Activated naive CD4-positive, alpha-beta T cell treated with anti-CD3 and anti-CD28 coated beads, Interleukin-2, amount 50 U/mL, for 72 hours (primary cell): ENCODE measurements at regions not wholly inside any gene's neighbourhood (a gene's known extent, or its start where the extent isn't known, plus 50 kb on each side); places are given as distances from the start of the nearest gene placed in this dataset.
"Not testable (repeated sequence)": the region's sequence is repeated elsewhere in the genome, so short reads cannot be mapped to it uniquely, and the experiment has no call there.

Experiments
- ATAC-seq, 2 donors: fragments of 150-1000 bp; cut with Tn5 transposase; 2 replicates each; pipeline ENCODE4 v1.10.0; 2021; ENCODE audit warnings: mild to moderate bottlenecking in 2 of 2, moderate library complexity in 2 of 2
- DNase-seq, 2 donors: peaks; one replicate each; pipeline ENCODE4 v3.0.0; 2021 to 2022; ENCODE audit warnings: low spot score in 2 of 2
- H3K27ac Mint-ChIP-seq, 2 donors: one replicate each; pipeline ENCODE4 v1.8.0; 2022; ENCODE audit warnings: mild to moderate bottlenecking in 2 of 2, mixed read lengths in 2 of 2
- H3K36me3 Mint-ChIP-seq, 2 donors: one replicate each; pipeline ENCODE4 v1.8.0; 2022; ENCODE audit warnings: mixed read lengths in 2 of 2
- H3K9me3 Mint-ChIP-seq, 2 donors: one replicate each; pipeline ENCODE4 v1.8.0; 2022; ENCODE audit warnings: mixed read lengths in 2 of 2

DNA sequence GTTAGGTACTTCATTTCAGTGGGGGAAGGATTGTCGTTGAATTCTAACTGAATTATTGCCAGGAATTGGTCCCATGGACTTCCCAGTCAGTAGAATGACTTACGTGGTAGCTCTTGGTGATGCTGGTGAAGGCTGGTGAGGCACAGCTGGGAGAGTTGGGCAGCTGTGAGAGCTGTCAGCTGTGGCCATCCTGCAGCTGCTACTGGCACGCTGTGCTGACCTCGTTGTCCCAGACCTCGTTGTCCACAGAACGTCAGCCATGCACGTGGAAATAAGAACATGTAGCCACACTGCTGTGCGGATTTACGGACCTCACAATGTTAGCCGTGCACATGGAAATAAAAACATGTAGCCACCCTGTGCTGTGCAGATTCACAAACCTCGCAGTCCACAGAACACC, 102.3 kb downstream of the NPIPB11 start:
- Mint-ChIP-seq H3K27ac (no peak overlapping the region), H3K9me3 (no peaks in the 10 kb centered on the region), H3K36me3 (peaks cover 0 to 5% of the 10 kb centered on the region in 2 donors)
- ATAC-seq (no peak), DNase-seq (no peak)

DNA sequence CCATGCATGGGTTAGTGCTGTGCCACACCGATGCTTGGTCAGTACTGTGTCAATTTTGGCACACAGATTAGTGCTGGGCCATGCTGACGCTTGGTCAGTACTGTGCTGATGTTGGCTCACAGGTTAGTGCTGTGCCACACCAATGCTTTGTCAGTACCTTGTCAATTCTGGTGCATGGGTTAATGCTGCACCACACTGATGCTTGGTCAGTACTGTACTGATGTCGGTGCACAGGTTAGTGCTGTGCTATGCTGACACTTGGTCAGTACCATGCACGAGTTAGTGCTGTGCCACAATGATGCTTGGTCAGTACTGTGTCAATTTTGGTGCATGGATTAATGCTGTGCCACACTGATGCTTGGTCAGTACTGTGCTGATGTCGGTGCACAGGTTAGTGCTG, 103.0 kb downstream of the NPIPB11 start:
- no peak for ATAC-seq
- H3K9me3 Mint-ChIP-seq = no peaks in the 10 kb centered on the region
- no peak overlapping the region for H3K27ac Mint-ChIP-seq
- H3K36me3 Mint-ChIP-seq = peaks cover 0 to 5% of the 10 kb centered on the region in 2 donors
- DNase-seq = no peak

DNA sequence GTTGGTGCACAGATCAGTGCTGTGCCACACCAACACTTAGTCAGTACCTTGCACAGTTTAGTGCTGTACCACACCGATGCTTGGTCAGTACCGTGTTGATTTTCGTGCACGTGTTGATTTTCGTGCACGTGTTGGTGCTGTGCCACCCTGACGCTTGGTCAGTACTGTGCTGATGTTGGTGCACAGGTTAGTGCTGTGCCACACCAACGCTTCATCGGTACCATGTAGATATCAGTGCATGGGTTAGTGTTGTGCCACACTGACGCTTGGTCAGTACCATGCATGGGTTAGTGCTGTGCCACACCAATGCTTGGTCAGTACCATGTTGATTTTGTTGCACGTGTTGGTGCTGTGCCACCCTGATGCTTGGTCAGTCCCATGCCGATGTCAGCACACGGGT, 103.5 kb downstream of the NPIPB11 start:
- Mint-ChIP-seq H3K27ac (no peak overlapping the region), H3K9me3 (peaks cover 0 to under 1% of the 10 kb centered on the region in 2 donors), H3K36me3 (peaks cover 0 to 5% of the 10 kb centered on the region in 2 donors)
- DNase-seq = no peak
- ATAC-seq = no peak

DNA sequence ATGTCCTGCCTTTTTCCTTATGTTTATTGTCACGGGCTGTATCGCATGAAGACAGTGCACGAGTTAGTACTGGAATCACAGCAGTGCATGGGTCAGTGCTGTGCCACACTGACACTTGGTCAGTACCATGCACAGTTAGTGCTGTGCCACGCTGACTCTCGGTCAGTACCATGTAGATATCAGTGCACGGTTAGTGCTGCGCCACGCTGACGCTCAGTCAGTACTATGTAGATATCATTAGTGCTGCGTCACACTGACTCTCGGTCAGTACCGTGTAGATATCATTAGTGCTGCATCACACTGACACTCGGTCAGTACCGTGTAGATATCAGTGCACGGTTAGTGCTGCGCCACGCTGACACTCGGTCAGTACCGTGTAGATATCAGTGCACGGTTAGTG, 104.1 kb downstream of the NPIPB11 start:
- H3K36me3 Mint-ChIP-seq, H3K27ac Mint-ChIP-seq: not testable (repeated sequence)

DNA sequence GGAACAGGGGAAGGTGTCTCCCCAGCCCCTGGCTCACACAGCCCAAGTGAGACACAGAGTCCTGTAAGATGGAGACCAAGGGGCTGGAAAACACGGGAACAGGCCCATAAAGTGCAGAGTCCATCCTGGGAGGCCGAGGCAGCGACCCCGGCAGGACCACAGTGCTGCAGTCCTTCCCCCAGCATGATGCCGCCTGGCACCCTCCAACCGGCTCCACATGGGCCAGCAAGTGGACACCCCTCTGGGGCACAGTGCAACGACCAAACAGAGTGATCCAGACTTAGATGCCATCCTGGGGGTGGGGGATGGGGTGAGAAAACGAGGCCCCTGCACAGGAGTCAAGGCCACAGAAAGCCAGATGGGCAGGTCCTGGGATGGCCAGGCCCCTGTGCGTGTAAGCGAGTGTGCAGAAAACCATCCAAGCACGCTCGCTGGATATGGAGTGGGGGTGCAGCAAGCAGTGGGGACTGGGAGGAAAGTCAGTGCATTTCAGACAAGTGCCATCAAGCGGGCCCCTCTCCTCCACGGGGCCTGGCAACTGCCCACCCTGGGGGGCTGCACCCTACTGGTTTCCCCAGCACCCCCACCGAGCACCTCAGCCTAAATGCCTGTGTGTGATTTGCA, 104.7 kb downstream of the NPIPB11 start:
- not testable (repeated sequence) for ATAC-seq, H3K9me3 Mint-ChIP-seq, DNase-seq, H3K36me3 Mint-ChIP-seq, H3K27ac Mint-ChIP-seq

More for the DNA sequence above, 104.1 kb downstream of the NPIPB11 start:
- H3K9me3 Mint-ChIP-seq, ATAC-seq, DNase-seq: not testable (repeated sequence)

DNA sequence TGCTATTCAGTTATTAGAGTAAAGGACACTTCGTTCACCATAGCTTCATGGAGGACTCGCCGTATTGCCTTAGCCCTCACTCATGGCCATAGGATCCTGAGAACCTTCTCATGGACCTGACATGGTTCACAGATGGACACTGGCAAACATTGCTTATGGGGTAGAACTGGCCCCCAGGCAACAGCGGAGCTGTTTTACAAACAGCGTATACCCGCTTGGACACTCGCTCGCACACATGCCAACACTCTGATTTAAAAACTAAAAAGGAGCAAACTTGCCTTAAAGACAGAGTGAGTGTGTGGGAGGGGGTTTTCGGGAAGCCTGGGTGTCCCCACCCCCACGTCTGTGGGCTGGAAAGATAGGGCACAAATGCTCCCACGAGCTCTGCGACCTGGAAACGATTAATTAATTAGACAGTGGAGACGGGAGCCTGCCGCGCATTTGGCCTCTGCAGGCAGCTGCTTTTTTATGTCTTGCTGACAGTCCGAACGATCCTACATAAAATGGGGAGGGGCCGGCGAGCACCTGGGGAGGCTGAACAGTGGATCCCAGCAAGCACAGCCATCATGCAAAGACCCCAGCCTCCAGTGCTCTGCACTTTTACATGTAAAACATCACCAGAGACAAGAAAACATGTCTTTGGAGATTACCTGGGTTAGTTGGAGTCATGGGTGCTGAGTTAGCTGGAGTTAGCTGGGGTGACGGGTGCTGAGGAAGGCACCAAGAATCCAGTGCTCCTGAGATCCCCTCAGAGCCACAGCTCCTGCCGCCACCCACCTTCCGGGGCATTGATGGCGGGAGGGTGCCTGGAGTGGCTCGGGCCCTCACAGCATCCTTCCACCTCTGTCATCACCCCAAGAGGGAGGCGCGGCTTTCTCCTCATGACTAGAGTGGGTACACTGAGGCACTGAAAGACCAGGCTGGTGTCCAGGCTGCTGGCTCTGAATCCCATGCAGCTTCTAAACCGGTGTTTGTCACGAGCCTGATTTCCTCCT, 105.7 kb downstream of the NPIPB11 start:
- H3K9me3 Mint-ChIP-seq, ATAC-seq, H3K27ac Mint-ChIP-seq, H3K36me3 Mint-ChIP-seq, DNase-seq: not testable (repeated sequence)

DNA sequence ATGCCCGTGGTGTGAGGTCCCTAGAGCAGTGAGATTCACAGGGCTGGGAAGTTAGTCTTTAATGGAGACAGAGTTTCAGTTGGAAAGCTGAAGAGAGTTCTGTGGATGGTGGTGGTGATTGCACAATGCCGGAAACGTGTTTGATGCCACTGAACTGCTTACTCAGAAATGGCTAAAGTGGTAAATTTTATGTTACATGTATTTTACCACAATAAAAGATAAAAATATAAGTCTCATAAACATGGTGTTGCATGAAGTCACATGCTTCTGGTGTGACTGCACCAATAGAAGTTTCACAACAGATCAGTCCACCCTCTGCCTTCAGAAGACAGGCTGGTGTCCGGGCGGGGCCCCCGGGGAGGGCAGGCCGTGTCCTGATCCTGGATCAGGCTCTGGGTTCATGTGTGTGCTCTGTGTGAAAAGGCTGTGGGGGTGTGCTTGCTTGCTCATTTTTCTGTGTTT, 106.5 kb downstream of the NPIPB11 start:
- H3K36me3 Mint-ChIP-seq, H3K9me3 Mint-ChIP-seq: not testable (repeated sequence)
- peak; percentile 41 to 47 for ATAC-seq

DNA sequence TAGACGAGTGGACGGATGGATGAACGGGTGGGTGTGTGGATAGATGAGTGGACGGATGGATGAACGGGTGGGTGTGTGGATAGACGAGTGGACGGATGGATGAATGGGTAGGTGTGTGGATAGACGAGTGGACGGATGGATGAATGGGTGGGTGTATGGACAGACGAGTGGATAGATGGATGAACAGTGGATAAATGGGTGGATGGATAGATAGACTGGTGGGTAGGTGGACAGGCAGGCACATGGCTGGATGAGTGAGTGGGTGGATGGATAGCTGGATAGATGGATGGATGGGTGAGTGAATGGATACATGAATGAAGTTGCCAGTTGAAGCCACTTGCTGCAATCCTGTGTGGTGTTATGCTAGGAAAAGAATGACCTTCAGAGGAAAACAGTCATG, 107.5 kb downstream of the NPIPB11 start:
- not testable (repeated sequence) for DNase-seq, H3K9me3 Mint-ChIP-seq, H3K36me3 Mint-ChIP-seq, ATAC-seq, H3K27ac Mint-ChIP-seq

More for the DNA sequence above, 106.5 kb downstream of the NPIPB11 start:
- not testable (repeated sequence) for H3K27ac Mint-ChIP-seq, DNase-seq

DNA sequence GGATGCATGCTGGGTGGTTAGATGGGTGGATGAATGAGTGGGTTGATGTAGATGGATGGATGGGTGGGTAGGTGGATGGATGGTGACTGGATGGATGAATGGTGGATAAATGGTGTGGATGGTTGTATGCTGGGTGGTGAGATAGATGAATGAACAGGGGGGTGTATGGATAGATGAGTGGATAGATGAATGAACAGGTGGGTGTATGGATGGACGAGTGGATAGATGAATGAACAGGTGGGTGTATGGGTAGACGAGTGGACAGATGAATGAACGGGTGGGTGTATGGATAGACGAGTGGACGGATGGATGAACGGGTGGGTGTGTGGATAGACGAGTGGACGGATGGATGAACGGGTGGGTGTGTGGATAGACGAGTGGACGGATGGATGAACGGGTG, 108.2 kb downstream of the NPIPB11 start:
- H3K9me3 Mint-ChIP-seq, H3K27ac Mint-ChIP-seq, H3K36me3 Mint-ChIP-seq, DNase-seq, ATAC-seq: not testable (repeated sequence)

DNA sequence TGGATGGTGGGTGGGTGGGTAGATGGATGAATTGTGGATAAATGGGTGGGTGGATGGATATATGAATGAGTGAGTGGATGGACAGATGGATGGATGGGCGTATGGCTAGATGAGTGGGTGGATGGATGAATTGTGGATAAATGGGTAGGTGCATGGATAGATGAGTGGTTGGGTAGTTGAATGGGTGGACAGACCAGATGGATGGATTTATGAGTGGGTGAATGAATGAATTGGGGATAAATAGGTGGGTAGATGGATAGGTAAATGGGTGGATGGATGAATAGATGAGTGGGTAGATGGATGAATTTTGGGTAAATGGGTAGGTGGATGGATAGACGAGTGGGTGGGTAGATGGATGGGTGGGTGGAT, 108.7 kb downstream of the NPIPB11 start:
- not testable (repeated sequence) for H3K27ac Mint-ChIP-seq, ATAC-seq, DNase-seq, H3K36me3 Mint-ChIP-seq, H3K9me3 Mint-ChIP-seq

DNA sequence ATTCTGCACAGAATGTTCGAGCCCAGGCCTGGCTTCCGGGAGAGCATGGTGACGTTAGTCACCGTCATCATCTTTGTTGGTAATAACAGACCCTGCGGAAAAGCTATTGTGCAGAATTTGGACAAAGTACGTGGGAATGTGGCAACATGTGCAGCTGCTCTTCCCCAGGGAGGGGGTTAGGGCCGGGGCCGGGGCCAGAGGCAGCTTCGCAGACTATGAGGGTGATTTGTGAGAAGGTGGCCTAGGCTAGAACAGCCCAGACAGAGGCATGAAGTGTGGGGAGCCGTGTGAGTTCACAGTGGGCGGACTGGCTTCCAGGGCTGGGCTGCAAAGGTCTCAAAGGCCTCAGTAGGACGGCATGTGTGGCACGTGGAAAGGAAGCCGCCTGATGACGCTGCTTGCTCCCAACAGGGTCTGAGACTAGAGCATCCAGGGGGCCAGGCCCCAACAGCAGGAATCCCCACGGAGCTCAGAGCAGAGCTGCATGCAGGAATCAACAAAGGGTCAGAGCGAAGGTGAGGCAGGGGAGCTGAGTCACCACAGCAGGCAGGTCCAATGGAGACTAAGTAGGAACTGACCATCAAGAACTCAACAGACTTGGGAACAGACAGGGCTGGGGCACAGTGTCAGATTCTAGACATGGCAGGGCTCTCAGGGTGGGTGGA, 109.2 kb downstream of the NPIPB11 start:
- ATAC-seq, DNase-seq, H3K27ac Mint-ChIP-seq, H3K9me3 Mint-ChIP-seq, H3K36me3 Mint-ChIP-seq: not testable (repeated sequence)

DNA sequence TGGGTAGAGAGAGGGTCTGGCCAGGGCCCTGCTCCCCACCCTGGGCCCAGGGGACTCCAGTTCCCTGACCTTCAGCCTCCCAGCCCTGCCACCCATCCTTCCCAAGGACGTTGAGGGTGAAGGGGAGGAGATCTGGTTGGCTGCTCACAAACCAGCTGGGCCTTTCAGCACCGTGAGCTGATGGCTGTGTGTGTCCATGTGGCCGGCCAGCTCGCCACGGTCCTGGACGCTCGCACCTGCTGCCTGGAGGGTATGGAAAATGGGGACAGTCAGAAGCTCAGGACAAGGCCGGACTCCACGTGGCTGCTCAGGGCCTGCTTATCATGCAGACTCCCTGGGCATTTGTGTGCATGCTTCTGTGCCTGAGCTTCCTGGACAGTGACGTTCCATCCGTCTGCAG, 110.3 kb downstream of the NPIPB11 start:
- not testable (repeated sequence) for H3K27ac Mint-ChIP-seq, DNase-seq, H3K36me3 Mint-ChIP-seq, ATAC-seq, H3K9me3 Mint-ChIP-seq

DNA sequence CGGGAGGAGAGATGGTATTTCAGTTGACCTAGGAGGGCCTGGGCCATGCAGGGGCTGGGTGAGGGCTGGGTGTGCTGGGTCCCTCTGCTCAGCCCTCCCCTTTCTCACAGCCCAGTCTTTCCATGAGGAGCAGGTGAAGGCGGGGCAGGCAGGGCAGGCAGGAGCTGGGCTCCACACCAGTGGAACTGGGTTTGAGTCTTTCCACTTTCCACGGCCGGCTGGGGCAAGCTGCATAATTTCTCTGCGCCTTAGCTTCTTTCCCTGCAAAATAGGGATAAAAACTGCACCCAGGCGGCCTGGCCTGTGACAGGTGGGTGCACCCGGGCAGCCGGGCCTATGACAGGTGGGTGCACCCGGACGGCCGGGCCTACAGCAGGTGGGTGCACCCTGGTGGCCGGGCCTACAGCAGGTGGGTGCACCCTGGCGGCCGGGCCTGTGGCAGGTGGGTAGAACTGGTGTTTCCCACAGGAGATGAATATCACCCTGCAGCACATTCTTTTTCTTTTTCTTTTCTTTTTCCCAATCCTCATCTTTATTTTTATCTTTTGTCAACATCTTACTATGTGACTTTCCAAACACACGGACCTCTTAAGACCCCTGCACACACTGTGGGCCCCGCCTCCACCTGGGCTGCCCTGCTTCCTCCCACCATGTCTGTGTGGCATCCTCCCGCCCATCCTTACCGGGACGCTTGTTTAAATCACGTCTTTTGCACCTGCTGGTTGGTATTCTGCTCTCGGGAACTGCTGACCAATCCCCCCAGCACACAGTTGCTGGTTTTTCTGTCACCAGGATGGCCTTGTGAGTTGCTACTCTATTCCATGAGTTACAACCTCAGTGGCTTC, 111.3 kb downstream of the NPIPB11 start:
- not testable (repeated sequence) for H3K36me3 Mint-ChIP-seq, ATAC-seq, H3K9me3 Mint-ChIP-seq, DNase-seq, H3K27ac Mint-ChIP-seq

DNA sequence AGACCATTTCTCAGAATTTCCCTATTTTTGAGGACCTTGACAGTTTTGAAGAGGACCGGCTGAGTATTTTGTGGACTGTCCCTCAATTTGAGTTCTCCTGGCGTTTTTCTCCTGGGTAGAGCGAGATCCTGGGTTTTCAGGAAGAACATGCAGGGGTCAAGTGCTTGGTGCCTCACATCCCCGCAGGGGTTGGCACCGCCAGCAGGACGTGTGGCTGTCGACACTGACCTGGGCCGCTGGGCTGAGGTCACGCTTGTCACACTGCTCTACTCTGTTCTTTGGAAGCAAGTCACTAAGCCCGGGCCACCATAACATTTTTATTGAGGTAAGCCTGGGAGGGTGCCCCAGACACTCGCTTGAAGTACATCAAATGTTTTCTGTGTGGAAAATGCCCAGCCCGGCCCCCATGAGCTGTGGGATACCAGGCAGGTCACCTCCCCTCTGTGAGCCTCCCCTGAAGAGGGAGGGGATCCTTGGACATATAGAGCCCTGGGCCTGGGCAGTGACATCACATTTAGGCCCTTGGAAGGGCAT, 112.0 kb downstream of the NPIPB11 start:
- H3K9me3 Mint-ChIP-seq, DNase-seq, H3K27ac Mint-ChIP-seq, ATAC-seq, H3K36me3 Mint-ChIP-seq: not testable (repeated sequence)

DNA sequence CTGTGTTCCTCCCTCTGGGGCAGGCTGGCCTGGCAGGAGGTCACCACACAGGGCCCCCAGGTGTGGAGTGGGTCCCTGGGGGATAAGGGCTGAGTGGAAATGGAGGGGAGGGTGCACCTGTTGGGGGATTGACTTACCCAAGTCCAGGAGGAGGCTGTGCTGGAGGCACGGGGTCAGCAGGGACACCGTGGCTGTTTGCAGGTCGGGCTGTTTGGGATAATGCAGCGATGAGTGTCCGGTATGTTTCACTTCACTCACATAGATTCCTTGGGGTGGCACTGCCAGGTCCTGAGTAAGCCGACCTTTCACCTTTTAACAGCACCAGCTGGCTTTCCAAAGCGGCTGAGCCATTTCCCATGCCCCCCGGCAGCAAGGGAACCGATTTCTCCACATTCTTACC, 113.0 kb downstream of the NPIPB11 start:
- H3K9me3 Mint-ChIP-seq, H3K36me3 Mint-ChIP-seq, ATAC-seq, H3K27ac Mint-ChIP-seq, DNase-seq: not testable (repeated sequence)

DNA sequence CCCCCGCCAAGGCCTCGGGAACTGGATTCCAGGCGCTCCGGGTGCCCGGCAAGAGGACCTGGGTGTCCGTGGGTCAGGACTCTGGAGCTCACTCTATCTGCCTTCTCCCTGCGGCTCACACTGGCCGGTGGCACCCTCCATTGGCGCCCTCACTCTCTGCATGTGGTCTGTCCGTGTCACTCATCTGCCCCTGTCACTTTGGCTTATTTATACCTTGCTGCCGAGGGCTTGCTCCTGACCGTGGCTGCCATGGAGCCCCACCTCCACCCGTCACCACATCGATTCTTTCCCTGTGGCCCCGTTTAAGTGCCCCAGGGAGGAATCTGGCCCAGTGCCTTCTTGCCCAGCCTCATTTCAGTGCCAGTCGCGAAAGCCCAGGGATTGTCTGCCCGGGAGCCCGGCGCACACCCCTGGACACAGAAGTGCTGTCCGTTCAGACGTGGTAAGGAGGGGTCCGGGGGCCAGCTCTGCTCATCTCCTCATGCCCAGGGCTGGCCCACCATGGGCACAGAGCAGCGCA, 113.5 kb downstream of the NPIPB11 start:
- not testable (repeated sequence) for ATAC-seq, DNase-seq, H3K36me3 Mint-ChIP-seq, H3K27ac Mint-ChIP-seq, H3K9me3 Mint-ChIP-seq
